ENCODE measurements at regions not wholly inside any gene's neighbourhood (a gene's known extent, or its start where the extent isn't known, plus 50 kb on each side); places are given as distances from the start of the nearest gene placed in this dataset.
A peak's percentile ranks its signal among the peaks of the same experiment; 100 is the strongest.

GRCh38 chr14:55892906-55893305 is 225.3 kb upstream of the PELI2 start:
- H2BK120ac ChIP-seq (ENCODE audit: low read depth, low read length), result no peak overlapping the region
- CTCF ChIA-PET, result interaction anchor here (0.8 kb wide), 1 partner anchor 598 kb away, joined by 3 read pairs; no protein-coding TSS in a partner anchor
- intact Hi-C loops (cut with micrococcal nuclease) (no loop called here), in situ Hi-C loops (cut with MboI; ENCODE audit: low sequenced_read_pairs) (no loop called here), dilution Hi-C loops (cut with HindIII; ENCODE audit: low sequenced_read_pairs, unreplicated experiment) (no loop called here)
- no peak overlapping the region for H3K56ac ChIP-seq (ENCODE audit: extremely low read depth, insufficient read depth, low read length)
- H4K8ac ChIP-seq (ENCODE audit: low read depth in 2 of 2, low read length in 2 of 2), result no peak overlapping the region
- DNase-seq, result no peak
- ATAC-seq (ENCODE audit: low read depth), result no peak
- no peaks in the 10 kb centered on the region for H3K79me1 ChIP-seq (ENCODE audit: low read depth in 1 of 2, low read length in 2 of 2)
- H2BK20ac ChIP-seq (ENCODE audit: low read depth, low read length), result no peak overlapping the region
- H4K91ac ChIP-seq (ENCODE audit: insufficient read depth, low read depth, low read length), result no peak overlapping the region
- H3K18ac ChIP-seq (ENCODE audit: low read depth, low read length), result no peak overlapping the region
- no peak overlapping the region for H2AFZ ChIP-seq (replicated peaks; ENCODE audit: low read length, poor library complexity)
- H3K36me3 ChIP-seq (ENCODE audit: control insufficient read depth, insufficient read depth, low read length), result no peaks in the 10 kb centered on the region
- no CpG with 5 or more reads among the region's 4 CpGs for WGBS, 2 experiments (ENCODE audit: extremely low coverage in 2 of 2, insufficient read length in 1 of 2)
- H3K9me3 ChIP-seq (ENCODE audit: control insufficient read depth, insufficient read depth, low read length), result no peaks in the 10 kb centered on the region
- no peak overlapping the region for H3K9ac ChIP-seq (ENCODE audit: low read depth, low read length)
- no peak overlapping the region for H3K4me3 ChIP-seq (ENCODE audit: insufficient read depth, low read depth, low read length)
- no peak overlapping the region for H2AK9ac ChIP-seq (replicated peaks; ENCODE audit: low read depth, low read length, poor library complexity)
- no peaks in the 10 kb centered on the region for H3K9me1 ChIP-seq (ENCODE audit: insufficient read depth, low read length)
- no peak overlapping the region for H3K14ac ChIP-seq (replicated peaks; ENCODE audit: low read depth, low read length)
- peaks cover 24% of the 10 kb centered on the region for H3K27me3 ChIP-seq (ENCODE audit: control insufficient read depth, insufficient read depth, low read length)
- no peak overlapping the region for H2BK15ac ChIP-seq (ENCODE audit: low read depth, low read length)
- H2BK5ac ChIP-seq (ENCODE audit: low read depth, low read length, poor library complexity, severe bottlenecking), result no peak overlapping the region
- BruUV-seq (replicated peaks), result no TSS peak
- TF ChIP-seq CEBPB (IDR thresholded peaks at IDR 0.05; ENCODE audit: low read depth, low read length) (0 out of 2 replicates have a peak, but pooled peaks have one; percentile 14), USF2 (IDR thresholded peaks at IDR 0.05; ENCODE audit: low read depth, low read length) (no peak)
- H3K23ac ChIP-seq (ENCODE audit: low read depth, low read length), result no peak overlapping the region
- no peaks in the 10 kb centered on the region for H4K20me1 ChIP-seq (ENCODE audit: insufficient read depth, low read length)
- H3K4me2 ChIP-seq (ENCODE audit: low read depth, low read length), result no peak overlapping the region
- H2AK5ac ChIP-seq (ENCODE audit: low read depth, low read length), result no peak overlapping the region
- H4K5ac ChIP-seq (ENCODE audit: low read depth, low read length), result no peak overlapping the region
- no peak overlapping the region for H3K4ac ChIP-seq (ENCODE audit: low read depth, low read length)
- POLR2A ChIA-PET (ENCODE audit: unreplicated experiment), result no interaction called here
- H3K27ac ChIP-seq (ENCODE audit: insufficient read depth, low read length), result no peak overlapping the region
- no peaks in the 10 kb centered on the region for H3K4me1 ChIP-seq (ENCODE audit: control insufficient read depth, insufficient read depth, low read length)
